Stimulated activated CD4-positive, alpha-beta T cell treated with anti-CD3 and anti-CD28 coated beads, TNF-alpha, amount 100 ng/mL, for 24 hours (primary cell): ENCODE measurements at regions not wholly inside any gene's neighbourhood (a gene's known extent, or its start where the extent isn't known, plus 50 kb on each side); places are given as distances from the start of the nearest gene placed in this dataset.
A peak's percentile ranks its signal among the peaks of the same experiment; 100 is the strongest.

ENCODE experiments used
- DNase-seq, 3 experiments: peaks; one replicate each; pipeline ENCODE4 v3.0.0-alpha.2; 2020; ENCODE audit warnings: low read depth in 3 of 3

- no peak for DNase-seq
Measured at GRCh38 chr11:11039208-11039965, 181.5 kb upstream of the ZBED5 start.

GRCh38 chr11:11038782-11039181 lies 180.9 kb upstream of the ZBED5 start:
- no peak for DNase-seq

GRCh38 chr11:11038352-11038751 lies 180.5 kb upstream of the ZBED5 start:
- DNase-seq: no peak

- peak in 1 of 3 experiments; percentile 9 for DNase-seq
Measured at GRCh38 chr11:11036848-11037732, 179.2 kb upstream of the ZBED5 start.

- no peak for DNase-seq
Measured at GRCh38 chr11:11036185-11036847, 178.5 kb upstream of the ZBED5 start.

- no peak for DNase-seq
Measured at GRCh38 chr11:11035331-11035730, 177.5 kb upstream of the ZBED5 start.

- DNase-seq: no peak
Measured at GRCh38 chr11:11034476-11034875, 176.6 kb upstream of the ZBED5 start.

GRCh38 chr11:11032066-11032465 lies 174.2 kb upstream of the ZBED5 start:
- DNase-seq: no peak

- no peak for DNase-seq
Measured at GRCh38 chr11:11029027-11029426, 171.2 kb upstream of the ZBED5 start.

GRCh38 chr11:11028017-11028692 lies 170.3 kb upstream of the ZBED5 start:
- peak; percentile 45 to 68 (median 56) for DNase-seq

- DNase-seq: no peak
Measured at GRCh38 chr11:11027288-11027687, 169.4 kb upstream of the ZBED5 start.

- no peak for DNase-seq
Measured at GRCh38 chr11:11025087-11025486, 167.2 kb upstream of the ZBED5 start.

GRCh38 chr11:11022125-11022730 lies 164.4 kb upstream of the ZBED5 start:
- DNase-seq: no peak

GRCh38 chr11:11021563-11021962 lies 163.7 kb upstream of the ZBED5 start:
- no peak for DNase-seq

- no peak for DNase-seq
Measured at GRCh38 chr11:11020747-11021149, 162.9 kb upstream of the ZBED5 start.

GRCh38 chr11:11020219-11020726 lies 162.4 kb upstream of the ZBED5 start:
- no peak for DNase-seq

GRCh38 chr11:11016943-11017342 lies 159.1 kb upstream of the ZBED5 start:
- no peak for DNase-seq

GRCh38 chr11:11016068-11016467 lies 158.2 kb upstream of the ZBED5 start:
- no peak for DNase-seq

GRCh38 chr11:11011617-11012016 lies 153.8 kb upstream of the ZBED5 start:
- no peak for DNase-seq

GRCh38 chr11:11010624-11011127 lies 152.8 kb upstream of the ZBED5 start:
- DNase-seq: no peak

GRCh38 chr11:11009179-11009578 lies 151.3 kb upstream of the ZBED5 start:
- no peak for DNase-seq
